GM13977 (cell line): ENCODE measurements at regions not wholly inside any gene's neighbourhood (a gene's known extent, or its start where the extent isn't known, plus 50 kb on each side); places are given as distances from the start of the nearest gene placed in this dataset.

Source experiments
- DNase-seq: peaks from one replicate; pipeline ENCODE4 v3.0.0; 2012; ENCODE audit warnings: low spot score
- in situ Hi-C: fragments of 300-500 bp; cut with MboI; formaldehyde crosslinking; loops from one replicate; pipeline ENCODE4 v1.12.0; 2022; ENCODE audit warnings: low sequenced_read_pairs, low pct_unique_long_range_greater_than_20kb, mixed read lengths, inconsistent platforms; ENCODE audit not compliant: unreplicated experiment
- TF ChIP-seq, protein P1 (sequence below): IDR thresholded peaks from 2 replicates; pipeline ENCODE4 v1.5.1; 2012; ENCODE audit warnings: mild to moderate bottlenecking, control low read depth; ENCODE audit not compliant: insufficient read depth; ENCODE audit errors: extremely low read depth, missing control alignments

GRCh38 chr7:93018716-93019115, 99.1 kb downstream of the SAMD9 start:
- DNase-seq: no peak
- in situ Hi-C loops: no loop called here
- TF ChIP-seq, protein P1, sequence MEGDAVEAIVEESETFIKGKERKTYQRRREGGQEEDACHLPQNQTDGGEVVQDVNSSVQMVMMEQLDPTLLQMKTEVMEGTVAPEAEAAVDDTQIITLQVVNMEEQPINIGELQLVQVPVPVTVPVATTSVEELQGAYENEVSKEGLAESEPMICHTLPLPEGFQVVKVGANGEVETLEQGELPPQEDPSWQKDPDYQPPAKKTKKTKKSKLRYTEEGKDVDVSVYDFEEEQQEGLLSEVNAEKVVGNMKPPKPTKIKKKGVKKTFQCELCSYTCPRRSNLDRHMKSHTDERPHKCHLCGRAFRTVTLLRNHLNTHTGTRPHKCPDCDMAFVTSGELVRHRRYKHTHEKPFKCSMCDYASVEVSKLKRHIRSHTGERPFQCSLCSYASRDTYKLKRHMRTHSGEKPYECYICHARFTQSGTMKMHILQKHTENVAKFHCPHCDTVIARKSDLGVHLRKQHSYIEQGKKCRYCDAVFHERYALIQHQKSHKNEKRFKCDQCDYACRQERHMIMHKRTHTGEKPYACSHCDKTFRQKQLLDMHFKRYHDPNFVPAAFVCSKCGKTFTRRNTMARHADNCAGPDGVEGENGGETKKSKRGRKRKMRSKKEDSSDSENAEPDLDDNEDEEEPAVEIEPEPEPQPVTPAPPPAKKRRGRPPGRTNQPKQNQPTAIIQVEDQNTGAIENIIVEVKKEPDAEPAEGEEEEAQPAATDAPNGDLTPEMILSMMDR: no peak

DNA sequence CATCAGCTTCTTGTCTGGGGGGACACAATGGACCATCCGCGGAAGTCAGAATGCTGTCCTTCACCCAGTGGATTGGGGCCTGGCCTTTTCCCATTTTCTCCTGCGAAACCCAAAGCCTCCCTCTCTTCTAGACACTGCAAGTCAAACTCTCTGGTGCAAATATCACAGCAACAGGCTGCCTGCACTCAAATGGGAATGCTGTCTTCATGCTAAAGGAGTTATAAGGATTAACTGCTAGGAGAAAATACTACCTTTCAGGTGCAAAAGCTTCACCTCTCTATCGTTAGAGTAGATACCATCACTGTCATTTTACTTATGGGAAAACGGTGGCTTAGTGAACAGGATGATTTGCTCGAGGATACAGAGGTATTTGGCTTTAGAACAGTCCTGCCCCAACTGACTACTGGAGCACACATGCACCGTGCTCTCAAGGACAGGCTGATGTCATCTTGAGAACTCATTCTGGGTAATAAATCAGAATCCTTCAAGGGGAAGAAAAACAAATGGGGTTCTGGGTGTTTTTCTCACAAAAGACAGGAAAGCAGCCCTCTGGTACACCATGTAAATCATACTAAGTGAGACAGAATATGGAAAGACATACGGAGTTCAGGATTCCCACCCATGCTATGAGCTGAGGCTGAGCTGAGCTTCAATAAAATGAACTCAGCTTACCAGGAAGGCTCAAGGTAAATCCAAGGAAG, 100.9 kb downstream of the SAMD9 start:
- TF ChIP-seq, protein P1: no peak
- DNase-seq: no peak
- in situ Hi-C loops: no loop called here

DNA sequence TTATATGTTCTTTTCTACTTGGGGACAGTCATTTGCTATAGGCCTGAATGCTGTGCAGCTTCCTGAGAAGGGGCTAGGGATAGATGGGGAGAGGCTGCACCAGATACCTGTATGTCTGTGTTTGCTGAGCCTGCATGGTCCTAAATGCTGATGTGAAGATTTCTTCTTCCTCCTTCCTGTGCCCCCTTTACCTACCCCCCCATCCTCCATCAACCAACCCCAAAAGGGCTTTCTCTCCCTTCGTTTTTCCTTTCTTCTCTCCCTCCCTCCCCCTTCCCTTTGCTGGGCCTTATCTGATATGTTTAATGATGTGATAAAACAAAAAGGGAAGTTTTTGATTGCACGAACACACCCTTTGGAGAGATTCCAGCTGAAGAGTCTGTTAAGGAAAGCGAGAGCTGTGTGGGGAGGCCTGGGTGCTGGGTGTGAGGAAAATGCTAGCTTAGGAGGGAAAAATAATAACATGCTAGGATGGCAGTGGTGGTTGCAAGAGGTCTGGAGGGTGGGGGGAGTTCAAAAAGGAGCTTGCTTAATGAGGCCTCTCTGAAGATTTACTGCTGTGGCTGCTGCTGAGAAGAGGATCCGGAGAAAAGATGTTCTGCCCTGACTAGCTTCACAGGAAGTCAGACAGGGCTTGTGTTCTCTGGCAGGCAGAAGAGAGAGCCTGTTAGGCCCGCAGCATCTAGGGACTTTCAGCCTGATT, 101.8 kb downstream of the SAMD9 start:
- in situ Hi-C loops: no loop called here
- TF ChIP-seq, protein P1: no peak
- no peak for DNase-seq

GRCh38 chr7:93015101-93015778, 102.5 kb downstream of the SAMD9 start:
- no peak for DNase-seq
- TF ChIP-seq, protein P1: no peak
- in situ Hi-C loops: no loop called here

DNA sequence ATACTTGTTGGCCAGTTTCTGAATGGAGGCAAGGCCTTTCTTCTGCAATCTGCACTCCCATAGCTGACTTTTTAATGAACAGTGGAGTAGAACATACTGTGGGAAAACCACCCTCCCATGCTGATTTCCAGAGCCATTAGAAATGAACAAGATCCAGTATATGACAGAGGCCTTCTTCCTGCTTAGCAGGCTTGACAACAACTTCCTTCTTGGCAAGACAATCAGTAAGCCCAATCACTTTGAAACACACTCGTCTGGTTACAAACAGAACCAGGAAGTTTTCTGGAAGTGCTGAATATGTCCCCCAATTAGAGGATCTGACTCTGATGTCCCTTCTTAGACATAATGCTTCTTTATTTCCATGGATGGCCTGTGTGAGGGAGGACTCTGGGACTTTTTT, 103.4 kb downstream of the SAMD9 start:
- DNase-seq: no peak
- in situ Hi-C loops: no loop called here
- TF ChIP-seq, protein P1: no peak

GRCh38 chr7:93013446-93014061, 104.2 kb downstream of the SAMD9 start:
- TF ChIP-seq, protein P1: no peak
- no peak for DNase-seq
- in situ Hi-C loops: no loop called here
